Caco-2 (cell line): ENCODE measurements at regions not wholly inside any gene's neighbourhood (a gene's known extent, or its start where the extent isn't known, plus 50 kb on each side); places are given as distances from the start of the nearest gene placed in this dataset.

Experiments
- BruUV-seq: library from RNA; stranded (reverse); fragments of 400-500 nt; replicated peaks from 2 replicates; lab custom pipeline; 2021; lab: Mats Ljungman, UMichigan
- CTCF ChIA-PET: fragments of 300-600 bp; sonication (Branson Sonifier 250); formaldehyde crosslinking; loops from one replicate; lab custom pipeline; 2022; ENCODE audit warnings: antibody characterized with exemption; lab: Charles Lee
- POLR2A ChIA-PET: fragments of 300-600 bp; sonication (Branson Sonifier 250); formaldehyde crosslinking; loops from one replicate; lab custom pipeline; 2022; ENCODE audit warnings: antibody characterized with exemption; lab: Charles Lee
- DNase-seq, 2 experiments: peaks; one replicate each; pipeline versions ENCODE4 v3.0.0 to v3.0.0-alpha.2; 2020 to 2022
- H3K27me3 ChIP-seq: replicated peaks from 2 replicates; pipeline ENCODE4 v1.6.0; 2011; ENCODE audit warnings: low read length; ENCODE audit not compliant: control insufficient read depth, insufficient read depth
- H3K36me3 ChIP-seq: 2 replicates; pipeline ENCODE4 v1.5.1; 2011; ENCODE audit warnings: low read length; ENCODE audit not compliant: control insufficient read depth, insufficient read depth
- H3K4me1 ChIP-seq: fragments of 250-450 bp; sonication (Bioruptor Pico); 2 replicates; pipeline ENCODE4 v1.5.1; 2020; ENCODE audit warnings: mild to moderate bottlenecking
- H3K4me3 ChIP-seq: 2 replicates; pipeline ENCODE4 v1.5.1; 2011; ENCODE audit warnings: low read depth, mild to moderate bottlenecking, control low read depth, low read length
- H3K9me3 ChIP-seq: fragments of 250-450 bp; sonication (Bioruptor Pico); 2 replicates; pipeline ENCODE4 v1.5.1; 2020; ENCODE audit warnings: mild to moderate bottlenecking, moderate library complexity
- H3K27ac Mint-ChIP-seq: one replicate; pipeline ENCODE4 v1.8.0; 2022; ENCODE audit warnings: mixed read lengths; ENCODE audit not compliant: unreplicated experiment
- H3K27me3 Mint-ChIP-seq: one replicate; pipeline ENCODE4 v1.8.0; 2022; ENCODE audit warnings: mixed read lengths; ENCODE audit not compliant: insufficient read depth, unreplicated experiment
- H3K36me3 Mint-ChIP-seq: one replicate; pipeline ENCODE4 v1.8.0; 2022; ENCODE audit warnings: mild to moderate bottlenecking, mixed read lengths; ENCODE audit not compliant: insufficient read depth, unreplicated experiment
- H3K4me1 Mint-ChIP-seq: one replicate; pipeline ENCODE4 v1.8.0; 2022; ENCODE audit warnings: low read depth, mixed read lengths; ENCODE audit not compliant: unreplicated experiment
- H3K4me3 Mint-ChIP-seq: one replicate; pipeline ENCODE4 v1.8.0; 2022; ENCODE audit warnings: mild to moderate bottlenecking, moderate library complexity, mixed read lengths; ENCODE audit not compliant: unreplicated experiment
- H3K9me3 Mint-ChIP-seq: one replicate; pipeline ENCODE4 v1.8.0; 2022; ENCODE audit warnings: mixed read lengths; ENCODE audit not compliant: unreplicated experiment
- intact Hi-C: fragments of 100-400 bp; cut with micrococcal nuclease; formaldehyde crosslinking; loops from one replicate; pipeline ENCODE4 v1.10.0; 2022; ENCODE audit not compliant: unreplicated experiment
- TF ChIP-seq, protein P1 (sequence below), 2 experiments: fragments of 200-600 bp in 1 of 2; IDR thresholded peaks; 1 replicate in 1 of 2; 2 replicates in 1 of 2; pipeline versions ENCODE4 v1.5.1 to v1.8.0; 2011 to 2022; ENCODE audit warnings: antibody characterized with exemption in 1 of 2, control low read depth in 1 of 2, inconsistent platforms in 1 of 2, low read depth in 1 of 2, low read length in 1 of 2, mild to moderate bottlenecking in 1 of 2, moderate library complexity in 1 of 2; ENCODE audit not compliant: insufficient read depth in 1 of 2, severe bottlenecking in 1 of 2, unreplicated experiment in 1 of 2

DNA sequence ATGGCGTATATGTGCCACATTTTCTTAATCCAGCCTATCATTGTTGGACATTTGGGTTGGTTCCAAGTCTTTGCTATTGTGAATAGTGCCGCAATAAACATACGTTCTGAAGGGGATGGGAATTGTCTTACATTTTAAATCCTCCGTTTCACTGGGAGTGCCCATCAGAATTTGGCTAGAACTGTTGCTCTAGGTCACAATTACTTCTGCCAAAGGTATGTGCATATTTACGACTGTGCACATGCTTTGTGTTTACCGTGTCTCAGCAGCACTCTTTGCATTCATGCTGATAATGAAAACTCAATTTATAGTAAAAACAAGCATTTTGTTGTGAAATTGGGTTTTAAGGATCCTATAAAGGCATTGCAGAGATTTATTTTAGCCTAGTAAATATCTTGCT is 151.9 kb upstream of the ZNF618 start:
- Mint-ChIP-seq H3K4me1 (no peaks in the 10 kb centered on the region), H3K27ac (no peak overlapping the region), H3K36me3 (no peaks in the 10 kb centered on the region), H3K27me3 (peaks cover 4% of the 10 kb centered on the region), H3K4me3 (no peak overlapping the region), H3K9me3 (peaks cover 8% of the 10 kb centered on the region)
- Histone ChIP-seq H3K4me1 (no peaks in the 10 kb centered on the region), H3K4me3 (no peak overlapping the region), H3K27me3 (no peaks in the 10 kb centered on the region), H3K9me3 (no peaks in the 10 kb centered on the region), H3K36me3 (no peaks in the 10 kb centered on the region)
- CTCF ChIA-PET: no interaction called here
- no TSS peak for BruUV-seq
- TF ChIP-seq, protein P1, sequence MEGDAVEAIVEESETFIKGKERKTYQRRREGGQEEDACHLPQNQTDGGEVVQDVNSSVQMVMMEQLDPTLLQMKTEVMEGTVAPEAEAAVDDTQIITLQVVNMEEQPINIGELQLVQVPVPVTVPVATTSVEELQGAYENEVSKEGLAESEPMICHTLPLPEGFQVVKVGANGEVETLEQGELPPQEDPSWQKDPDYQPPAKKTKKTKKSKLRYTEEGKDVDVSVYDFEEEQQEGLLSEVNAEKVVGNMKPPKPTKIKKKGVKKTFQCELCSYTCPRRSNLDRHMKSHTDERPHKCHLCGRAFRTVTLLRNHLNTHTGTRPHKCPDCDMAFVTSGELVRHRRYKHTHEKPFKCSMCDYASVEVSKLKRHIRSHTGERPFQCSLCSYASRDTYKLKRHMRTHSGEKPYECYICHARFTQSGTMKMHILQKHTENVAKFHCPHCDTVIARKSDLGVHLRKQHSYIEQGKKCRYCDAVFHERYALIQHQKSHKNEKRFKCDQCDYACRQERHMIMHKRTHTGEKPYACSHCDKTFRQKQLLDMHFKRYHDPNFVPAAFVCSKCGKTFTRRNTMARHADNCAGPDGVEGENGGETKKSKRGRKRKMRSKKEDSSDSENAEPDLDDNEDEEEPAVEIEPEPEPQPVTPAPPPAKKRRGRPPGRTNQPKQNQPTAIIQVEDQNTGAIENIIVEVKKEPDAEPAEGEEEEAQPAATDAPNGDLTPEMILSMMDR (IDR thresholded peaks at IDR 0.05; ENCODE audit: insufficient read depth in 1 of 2, low read depth in 1 of 2, low read length in 1 of 2, severe bottlenecking in 1 of 2, unreplicated experiment in 1 of 2): no peak
- POLR2A ChIA-PET: no interaction called here
- intact Hi-C loops: no loop called here
- DNase-seq: no peak

DNA sequence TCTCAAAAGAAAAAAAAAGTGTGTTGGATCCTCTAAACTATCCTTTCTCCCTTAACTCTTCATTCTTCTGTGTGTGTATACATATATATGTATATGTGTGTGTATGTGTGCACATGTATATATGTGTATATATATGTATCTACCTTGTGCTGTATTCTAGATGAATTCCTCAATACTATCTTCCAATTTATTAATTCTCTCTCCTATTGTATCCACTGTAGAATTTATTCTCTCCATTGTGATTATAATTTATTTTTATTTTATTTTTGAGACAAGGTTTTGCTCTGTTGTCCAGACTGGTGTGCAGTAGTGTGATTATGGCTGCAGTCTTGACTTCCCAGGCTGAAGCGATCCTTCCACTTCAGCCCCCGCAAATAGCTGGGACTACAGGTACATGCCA is 147.1 kb upstream of the ZNF618 start:
- ChIA-PET CTCF (no interaction called here), POLR2A (no interaction called here)
- BruUV-seq: no TSS peak
- H3K4me1 Mint-ChIP-seq: no peaks in the 10 kb centered on the region
- H3K36me3 ChIP-seq: no peaks in the 10 kb centered on the region
- H3K27me3 ChIP-seq: no peaks in the 10 kb centered on the region
- TF ChIP-seq, protein P1 (IDR thresholded peaks at IDR 0.05; ENCODE audit: insufficient read depth in 1 of 2, low read depth in 1 of 2, low read length in 1 of 2, severe bottlenecking in 1 of 2, unreplicated experiment in 1 of 2): no peak
- DNase-seq: no peak
- H3K27me3 Mint-ChIP-seq: no peaks in the 10 kb centered on the region
- H3K4me3 Mint-ChIP-seq: no peak overlapping the region
- peaks cover 9% of the 10 kb centered on the region for H3K9me3 ChIP-seq
- H3K27ac Mint-ChIP-seq: no peak overlapping the region
- no peak overlapping the region for H3K4me3 ChIP-seq
- intact Hi-C loops: no loop called here
- no peaks in the 10 kb centered on the region for H3K36me3 Mint-ChIP-seq
- H3K4me1 ChIP-seq: no peaks in the 10 kb centered on the region
- peaks cover 27% of the 10 kb centered on the region for H3K9me3 Mint-ChIP-seq

DNA sequence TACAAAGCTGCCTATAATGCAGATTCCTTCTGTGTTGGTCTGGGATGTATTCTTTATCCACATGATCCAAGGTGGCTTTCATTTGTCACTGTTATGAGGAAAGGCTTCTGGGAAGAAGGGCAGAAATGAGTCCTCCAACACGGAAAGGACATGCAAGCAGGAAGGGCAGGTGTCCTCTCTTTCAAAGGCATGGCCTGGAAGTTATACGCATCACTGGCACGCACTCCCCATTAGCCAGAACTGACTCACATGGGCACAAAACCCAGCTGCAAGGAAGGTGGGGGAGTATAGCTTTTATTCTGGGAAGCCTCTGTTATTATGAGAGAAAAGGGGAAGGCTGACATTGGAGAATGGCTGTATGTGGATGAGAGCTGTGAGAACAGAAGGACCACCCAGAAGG is 141.3 kb upstream of the ZNF618 start:
- ChIA-PET POLR2A (no interaction called here), CTCF (no interaction called here)
- Mint-ChIP-seq H3K36me3 (no peaks in the 10 kb centered on the region), H3K4me3 (no peak overlapping the region), H3K27ac (no peak overlapping the region), H3K9me3 (peaks cover 22% of the 10 kb centered on the region), H3K27me3 (no peaks in the 10 kb centered on the region), H3K4me1 (no peaks in the 10 kb centered on the region)
- no TSS peak for BruUV-seq
- Histone ChIP-seq H3K36me3 (no peaks in the 10 kb centered on the region), H3K4me1 (no peaks in the 10 kb centered on the region), H3K27me3 (no peaks in the 10 kb centered on the region), H3K9me3 (peaks cover 4% of the 10 kb centered on the region; the same call in 1 of the 2 replicates), H3K4me3 (no peak overlapping the region)
- DNase-seq: no peak
- TF ChIP-seq, protein P1 (IDR thresholded peaks at IDR 0.05; ENCODE audit: insufficient read depth in 1 of 2, low read depth in 1 of 2, low read length in 1 of 2, severe bottlenecking in 1 of 2, unreplicated experiment in 1 of 2): no peak
- intact Hi-C loops: loop anchor here (5.0 kb wide), 2 partner anchors 347 to 557 kb away; no protein-coding TSS in a partner anchor
